GM12892 (cell line): ENCODE measurements at regions not wholly inside any gene's neighbourhood (a gene's known extent, or its start where the extent isn't known, plus 50 kb on each side); places are given as distances from the start of the nearest gene placed in this dataset.

Source experiments
- POLR2A ChIP-seq: IDR thresholded peaks from 2 replicates; pipeline ENCODE4 v1.6.1; 2011; ENCODE audit warnings: low read depth, low read length, control low read depth
- POLR2AphosphoS5 ChIP-seq: IDR thresholded peaks from 2 replicates; pipeline ENCODE4 v1.6.1; 2011; ENCODE audit warnings: low read depth, low read length, control low read depth
- TAF1 ChIP-seq: IDR thresholded peaks from 2 replicates; pipeline ENCODE4 v1.6.1; 2011; ENCODE audit warnings: low read depth, mild to moderate bottlenecking, control low read depth, low read length, borderline replicate concordance

DNA sequence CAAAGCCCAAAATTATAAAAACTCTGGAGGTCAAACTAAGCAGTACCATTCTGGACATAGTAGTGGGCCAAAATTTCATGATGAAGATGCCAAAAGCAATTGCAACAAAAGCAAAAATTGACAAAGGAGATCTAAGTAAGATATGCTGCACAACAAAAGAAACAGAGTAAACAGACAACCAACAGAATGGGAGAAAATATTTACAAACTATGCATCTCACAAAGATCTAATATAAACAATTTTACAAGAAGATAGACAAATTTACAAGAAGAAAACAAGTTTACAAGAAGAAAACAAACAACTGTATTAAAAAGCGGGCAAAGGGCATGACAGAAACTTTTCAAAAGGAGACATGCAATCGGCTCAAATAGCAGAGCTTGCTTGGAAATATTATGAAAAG, 396.9 kb downstream of the CDH9 start:
- TF ChIP-seq POLR2A (no peak), TAF1 (no peak), POLR2AphosphoS5 (no peak)
